Neural cell (in vitro differentiated cells): ENCODE measurements at regions not wholly inside any gene's neighbourhood (a gene's known extent, or its start where the extent isn't known, plus 50 kb on each side); places are given as distances from the start of the nearest gene placed in this dataset.
A peak's percentile ranks its signal among the peaks of the same experiment; 100 is the strongest.

ENCODE experiments used
- H2AFZ ChIP-seq: fragments of 200-600, 300-800 bp; sonication (generic), shearing (Covaris generic); 2 replicates; pipeline ENCODE4 v1.6.0; 2014; ENCODE audit warnings: low read depth, mild to moderate bottlenecking, antibody characterized with exemption, low read length, moderate library complexity
- H3F3A ChIP-seq: fragments of 200-600 bp; shearing (Covaris generic); 2 replicates; pipeline ENCODE4 v1.6.1; 2016; ENCODE audit warnings: mild to moderate bottlenecking, moderate library complexity, mixed read lengths, antibody characterized with exemption, low read length; ENCODE audit not compliant: insufficient read depth, poor library complexity, severe bottlenecking
- H3K27ac ChIP-seq: fragments of 200-600, 300-800 bp; sonication (generic), shearing (Covaris generic); 2 replicates; pipeline ENCODE4 v1.5.1; 2014; ENCODE audit warnings: mild to moderate bottlenecking, low read length, moderate library complexity
- H3K27me3 ChIP-seq: fragments of 300-800, 200-600 bp; sonication (generic), shearing (Covaris generic); 2 replicates; pipeline ENCODE4 v1.6.0; 2014; ENCODE audit warnings: mild to moderate bottlenecking, low read depth, low read length, moderate library complexity; ENCODE audit not compliant: insufficient read depth
- H3K36me3 ChIP-seq: fragments of 300-800, 200-600 bp; sonication (generic), shearing (Covaris generic); 2 replicates; pipeline ENCODE4 v1.5.1; 2014; ENCODE audit warnings: mild to moderate bottlenecking, antibody characterized with exemption, low read length, moderate library complexity; ENCODE audit not compliant: insufficient read depth
- H3K4me2 ChIP-seq: fragments of 300-800, 200-600 bp; sonication (generic), shearing (Covaris generic); 2 replicates; pipeline ENCODE4 v1.6.0; 2014; ENCODE audit warnings: mild to moderate bottlenecking, low read length
- H3K4me3 ChIP-seq: fragments of 300-800, 200-600 bp; sonication (generic), shearing (Covaris generic); 2 replicates; pipeline ENCODE4 v1.5.1; 2014; ENCODE audit warnings: mild to moderate bottlenecking, low read length, moderate library complexity
- H3K79me2 ChIP-seq: fragments of 200-600 bp; shearing (Covaris generic); replicated peaks from 2 replicates; pipeline ENCODE4 v1.6.0; 2014; ENCODE audit warnings: mild to moderate bottlenecking, low read length, moderate library complexity; ENCODE audit not compliant: insufficient read depth
- H3K9ac ChIP-seq: fragments of 300-800, 200-600 bp; sonication (generic), shearing (Covaris generic); 2 replicates; pipeline ENCODE4 v1.6.1; 2016; ENCODE audit warnings: mild to moderate bottlenecking, low read length, mixed read lengths
- H3K9me2 ChIP-seq: fragments of 200-600 bp; shearing (Covaris generic); 2 replicates; pipeline ENCODE4 v1.6.1; 2016; ENCODE audit warnings: mild to moderate bottlenecking, low read length, mixed read lengths; ENCODE audit not compliant: insufficient read depth
- H3K9me3 ChIP-seq: fragments of 200-600, 300-800 bp; sonication (generic), shearing (Covaris generic); 2 replicates; pipeline ENCODE4 v1.6.1; 2016; ENCODE audit warnings: mild to moderate bottlenecking, mixed run types, low read length, moderate library complexity, mixed read lengths
- H4K20me1 ChIP-seq: fragments of 200-600 bp; shearing (Covaris generic); 2 replicates; pipeline ENCODE4 v1.6.1; 2016; ENCODE audit warnings: mild to moderate bottlenecking, mixed run types; ENCODE audit not compliant: insufficient read depth
- CTCF ChIP-seq: fragments of 450-650 bp; IDR thresholded peaks from 2 replicates; pipeline ENCODE4 v1.5.1; 2014; ENCODE audit warnings: antibody characterized with exemption, mild to moderate bottlenecking, moderate library complexity; ENCODE audit not compliant: poor library complexity, severe bottlenecking
- EP300 ChIP-seq: fragments of 450-650 bp; conservative IDR thresholded peaks from 2 replicates; pipeline ENCODE4 v1.6.1; 2014; ENCODE audit warnings: antibody characterized with exemption, mild to moderate bottlenecking, moderate library complexity; ENCODE audit not compliant: poor library complexity, severe bottlenecking
- EZH2 ChIP-seq: fragments of 200-600, 300-800 bp; shearing (Covaris generic), sonication (generic); IDR thresholded peaks from 2 replicates; pipeline ENCODE4 v1.6.1; 2014; ENCODE audit warnings: antibody characterized with exemption, low read length, borderline replicate concordance, mild to moderate bottlenecking; ENCODE audit not compliant: insufficient read depth, poor library complexity, severe bottlenecking
- MXI1 ChIP-seq: fragments of 450-650 bp; conservative IDR thresholded peaks from 2 replicates; pipeline ENCODE4 v1.6.1; 2014; ENCODE audit warnings: antibody characterized with exemption, mild to moderate bottlenecking; ENCODE audit not compliant: poor library complexity, severe bottlenecking
- POLR2AphosphoS5 ChIP-seq: IDR thresholded peaks from 2 replicates; pipeline ENCODE4 v1.6.1; 2012
- RAD21 ChIP-seq: fragments of 450-650 bp; conservative IDR thresholded peaks from 2 replicates; pipeline ENCODE4 v1.6.1; 2014; ENCODE audit warnings: antibody characterized with exemption, mild to moderate bottlenecking, moderate library complexity
- SMC3 ChIP-seq: fragments of 450-650 bp; conservative IDR thresholded peaks from 2 replicates; pipeline ENCODE4 v1.6.1; 2014; ENCODE audit warnings: antibody characterized with exemption, mild to moderate bottlenecking, moderate library complexity; ENCODE audit not compliant: poor library complexity
- TAF1 ChIP-seq: IDR thresholded peaks from 2 replicates; pipeline ENCODE4 v1.6.1; 2012; ENCODE audit warnings: low read depth
- TF ChIP-seq, protein P1 (sequence below): IDR thresholded peaks from 2 replicates; pipeline ENCODE4 v1.6.1; 2012; ENCODE audit warnings: borderline replicate concordance

DNA sequence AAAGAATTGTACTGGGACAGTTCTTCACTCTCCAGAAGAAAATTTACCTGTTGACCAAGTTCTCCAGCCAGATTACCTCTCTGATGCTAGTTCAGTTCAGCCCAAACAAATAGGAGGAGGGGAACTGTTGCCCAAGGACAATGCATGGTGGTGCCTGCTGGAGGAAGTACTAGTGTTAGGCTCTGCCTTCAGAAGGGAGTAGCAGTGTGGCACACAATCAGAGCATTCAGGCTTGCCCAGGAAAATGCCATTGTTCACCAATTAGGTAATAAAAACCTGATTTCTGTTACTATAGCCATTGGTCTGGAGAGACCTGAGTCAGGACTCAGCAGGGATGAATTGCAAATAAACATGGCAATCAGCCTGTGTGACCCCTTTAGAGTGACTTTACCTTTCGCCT is 720.8 kb upstream of the ZNF608 start:
- no peaks in the 10 kb centered on the region for H3K9me2 ChIP-seq
- H3K36me3 ChIP-seq, result no peaks in the 10 kb centered on the region
- TF ChIP-seq TAF1 (no peak), SMC3 (no peak), MXI1 (no peak), POLR2AphosphoS5 (no peak), EZH2 (no peak)
- TF ChIP-seq, protein P1, sequence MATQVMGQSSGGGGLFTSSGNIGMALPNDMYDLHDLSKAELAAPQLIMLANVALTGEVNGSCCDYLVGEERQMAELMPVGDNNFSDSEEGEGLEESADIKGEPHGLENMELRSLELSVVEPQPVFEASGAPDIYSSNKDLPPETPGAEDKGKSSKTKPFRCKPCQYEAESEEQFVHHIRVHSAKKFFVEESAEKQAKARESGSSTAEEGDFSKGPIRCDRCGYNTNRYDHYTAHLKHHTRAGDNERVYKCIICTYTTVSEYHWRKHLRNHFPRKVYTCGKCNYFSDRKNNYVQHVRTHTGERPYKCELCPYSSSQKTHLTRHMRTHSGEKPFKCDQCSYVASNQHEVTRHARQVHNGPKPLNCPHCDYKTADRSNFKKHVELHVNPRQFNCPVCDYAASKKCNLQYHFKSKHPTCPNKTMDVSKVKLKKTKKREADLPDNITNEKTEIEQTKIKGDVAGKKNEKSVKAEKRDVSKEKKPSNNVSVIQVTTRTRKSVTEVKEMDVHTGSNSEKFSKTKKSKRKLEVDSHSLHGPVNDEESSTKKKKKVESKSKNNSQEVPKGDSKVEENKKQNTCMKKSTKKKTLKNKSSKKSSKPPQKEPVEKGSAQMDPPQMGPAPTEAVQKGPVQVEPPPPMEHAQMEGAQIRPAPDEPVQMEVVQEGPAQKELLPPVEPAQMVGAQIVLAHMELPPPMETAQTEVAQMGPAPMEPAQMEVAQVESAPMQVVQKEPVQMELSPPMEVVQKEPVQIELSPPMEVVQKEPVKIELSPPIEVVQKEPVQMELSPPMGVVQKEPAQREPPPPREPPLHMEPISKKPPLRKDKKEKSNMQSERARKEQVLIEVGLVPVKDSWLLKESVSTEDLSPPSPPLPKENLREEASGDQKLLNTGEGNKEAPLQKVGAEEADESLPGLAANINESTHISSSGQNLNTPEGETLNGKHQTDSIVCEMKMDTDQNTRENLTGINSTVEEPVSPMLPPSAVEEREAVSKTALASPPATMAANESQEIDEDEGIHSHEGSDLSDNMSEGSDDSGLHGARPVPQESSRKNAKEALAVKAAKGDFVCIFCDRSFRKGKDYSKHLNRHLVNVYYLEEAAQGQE, result no peak
- no peak overlapping the region for H3K4me2 ChIP-seq
- H3F3A ChIP-seq, result no peaks in the 10 kb centered on the region
- H3K4me3 ChIP-seq, result no peak overlapping the region
- H3K27ac ChIP-seq, result no peak overlapping the region
- H2AFZ ChIP-seq, result no peak overlapping the region
- H4K20me1 ChIP-seq, result no peaks in the 10 kb centered on the region
- no peaks in the 10 kb centered on the region for H3K27me3 ChIP-seq
- no peaks in the 10 kb centered on the region for H3K79me2 ChIP-seq
- no peaks in the 10 kb centered on the region for H3K9me3 ChIP-seq
- no peak overlapping the region for H3K9ac ChIP-seq

DNA sequence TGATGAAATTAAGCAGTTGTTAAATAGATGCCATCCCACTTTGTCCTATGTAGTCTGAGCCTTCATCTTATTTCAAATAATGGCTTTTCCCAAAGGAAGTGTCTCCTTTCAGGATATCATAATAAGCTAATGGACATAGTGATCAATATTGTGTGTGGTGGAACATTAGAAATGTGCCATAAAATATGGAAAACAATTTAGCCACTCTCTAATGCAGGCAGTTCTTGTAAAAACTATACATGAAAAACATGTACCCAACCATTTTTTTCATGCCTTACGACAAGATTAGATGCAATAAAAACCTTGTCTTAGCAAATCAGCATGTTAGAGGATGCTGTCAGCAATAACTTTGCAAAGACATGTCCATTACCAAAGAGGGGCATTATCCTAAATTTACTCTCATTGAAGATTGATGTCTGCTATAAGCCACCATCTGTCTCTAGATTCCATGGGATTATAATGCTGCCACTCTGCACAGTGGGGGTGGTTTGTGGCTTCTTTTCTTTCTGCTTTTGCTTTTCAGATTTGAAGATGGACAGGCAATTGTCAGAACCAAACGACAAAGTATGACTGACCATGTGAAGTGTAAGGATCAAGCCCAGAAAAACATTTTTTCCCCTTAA is 724.0 kb upstream of the ZNF608 start:
- Histone ChIP-seq H3K9me3 (no peaks in the 10 kb centered on the region), H2AFZ (no peak overlapping the region), H3K79me2 (no peaks in the 10 kb centered on the region), H3K9me2 (no peaks in the 10 kb centered on the region), H3K36me3 (no peaks in the 10 kb centered on the region), H3K27me3 (no peaks in the 10 kb centered on the region), H4K20me1 (no peaks in the 10 kb centered on the region), H3K9ac (no peak overlapping the region), H3K27ac (no peak overlapping the region), H3K4me2 (no peak overlapping the region), H3F3A (no peaks in the 10 kb centered on the region), H3K4me3 (no peak overlapping the region)
- TF ChIP-seq EP300 (peak; percentile 58), RAD21 (no peak), POLR2AphosphoS5 (peak; percentile 31)

- no peaks in the 10 kb centered on the region for H3K27me3 ChIP-seq
- no peak overlapping the region for H3K4me3 ChIP-seq
- no peak overlapping the region for H3K4me2 ChIP-seq
- no peaks in the 10 kb centered on the region for H3K36me3 ChIP-seq
- no peak overlapping the region for H3K27ac ChIP-seq
- no peaks in the 10 kb centered on the region for H3F3A ChIP-seq
- no peak overlapping the region for H2AFZ ChIP-seq
- TF ChIP-seq TAF1 (no peak), RAD21 (no peak), MXI1 (no peak), SMC3 (no peak), CTCF (no peak), EP300 (no peak), POLR2AphosphoS5 (no peak), EZH2 (no peak)
- TF ChIP-seq, protein P1, result no peak
- no peaks in the 10 kb centered on the region for H3K9me3 ChIP-seq
- H3K9ac ChIP-seq, result no peak overlapping the region
- H3K9me2 ChIP-seq, result no peaks in the 10 kb centered on the region
- H4K20me1 ChIP-seq, result no peaks in the 10 kb centered on the region
- H3K79me2 ChIP-seq, result no peaks in the 10 kb centered on the region
These were observed 730.6 kb upstream of the ZNF608 start for GRCh38 chr5:125476901-125477585.
